Natural killer cell (primary cell): ENCODE measurements at regions not wholly inside any gene's neighbourhood (a gene's known extent, or its start where the extent isn't known, plus 50 kb on each side); places are given as distances from the start of the nearest gene placed in this dataset.

Experiments
- ATAC-seq, 3 donors: fragments of 150-1000 bp in 2 of 3; fragments of 200-7000 bp in 1 of 3; cut with Tn5 transposase; 1 replicate in 1 of 3; 2 replicates in 2 of 3; pipeline ENCODE4 v1.10.0; 2021; ENCODE audit warnings: mild to moderate bottlenecking in 2 of 3, moderate library complexity in 2 of 3
- DNase-seq, 2 donors: peaks; one replicate each; pipeline versions ENCODE4 v3.0.0 to v3.0.0-alpha.2; 2013 to 2021; ENCODE audit warnings: mixed read lengths in 1 of 2
- H3K27ac ChIP-seq: one replicate; pipeline ENCODE4 v1.5.1; 2013; ENCODE audit warnings: mild to moderate bottlenecking, low read length
- H3K27me3 ChIP-seq: one replicate; pipeline ENCODE4 v1.6.1; 2013; ENCODE audit warnings: low read length; ENCODE audit not compliant: control insufficient read depth, insufficient read depth
- H3K36me3 ChIP-seq: one replicate; pipeline ENCODE4 v1.6.1; 2013; ENCODE audit warnings: low read length; ENCODE audit not compliant: control insufficient read depth, insufficient read depth
- H3K4me1 ChIP-seq: one replicate; pipeline ENCODE4 v1.6.1; 2013; ENCODE audit warnings: low read length; ENCODE audit not compliant: control insufficient read depth, insufficient read depth
- H3K4me3 ChIP-seq: one replicate; pipeline ENCODE4 v1.5.1; 2013; ENCODE audit warnings: low read length
- H3K9me3 ChIP-seq: one replicate; pipeline ENCODE4 v1.6.1; 2013; ENCODE audit warnings: low read length; ENCODE audit not compliant: control insufficient read depth, insufficient read depth
- H3K27ac Mint-ChIP-seq, 2 donors: one replicate each; pipeline ENCODE4 v1.8.0; 2022; ENCODE audit warnings: mild to moderate bottlenecking in 2 of 2, mixed read lengths in 2 of 2, moderate library complexity in 1 of 2
- H3K27me3 Mint-ChIP-seq, 2 donors: one replicate each; pipeline ENCODE4 v1.8.0; 2022; ENCODE audit warnings: low read depth in 2 of 2, mixed read lengths in 2 of 2
- H3K36me3 Mint-ChIP-seq: one replicate; pipeline ENCODE4 v1.8.0; 2022; ENCODE audit warnings: mixed read lengths
- H3K4me1 Mint-ChIP-seq, 2 donors: one replicate each; pipeline ENCODE4 v1.8.0; 2022; ENCODE audit warnings: mixed read lengths in 2 of 2
- H3K4me3 Mint-ChIP-seq: one replicate; pipeline ENCODE4 v1.8.0; 2022; ENCODE audit warnings: mild to moderate bottlenecking, moderate library complexity, mixed read lengths
- H3K9me3 Mint-ChIP-seq, 2 donors: one replicate each; pipeline ENCODE4 v1.8.0; 2022; ENCODE audit warnings: mixed read lengths in 2 of 2
- CTCF ChIP-seq: fragments of 200-600 bp; IDR thresholded peaks from one replicate; pipeline ENCODE4 v1.8.0; 2022; ENCODE audit warnings: antibody characterized with exemption
- WGBS: methylation state at CpG from one replicate; pipeline ENCODE4 v1.1.7; 2013; ENCODE audit warnings: missing lambda C conversion rate; ENCODE audit not compliant: insufficient coverage; 5-methylcytosine and 5-hydroxymethylcytosine counted together
- intact Hi-C: fragments of 100-400 bp; cut with micrococcal nuclease; formaldehyde crosslinking; loops from one replicate; pipeline ENCODE4 v1.14.2; 2022

DNA sequence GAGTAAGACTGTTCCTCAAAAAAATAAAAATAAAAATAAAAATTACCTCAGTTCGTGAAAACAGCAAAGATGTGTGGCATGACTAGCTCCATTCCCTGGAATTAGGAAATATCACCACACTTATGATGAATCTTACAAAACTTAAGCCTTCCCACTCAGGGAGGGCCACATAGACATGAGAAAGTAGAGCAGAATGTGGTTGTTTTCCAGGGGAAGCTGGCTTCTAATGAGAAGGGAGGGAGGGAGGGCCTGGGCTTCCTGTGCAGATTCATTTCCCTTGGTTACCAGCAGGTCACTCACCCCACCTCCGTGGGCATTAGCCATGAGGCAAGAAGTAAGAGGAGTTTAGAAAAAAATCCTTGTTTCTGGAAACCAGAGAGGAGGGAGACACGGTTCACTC, 95.9 kb upstream of the RMDN2 start:
- no peak overlapping the region for H3K27ac ChIP-seq
- peak overlapping the region in 1 of 2 donors; percentile 45 for H3K27ac Mint-ChIP-seq
- H3K36me3 ChIP-seq = no peaks in the 10 kb centered on the region
- 46% methylated on average over 2 of the region's 3 CpGs for WGBS
- H3K9me3 Mint-ChIP-seq = no peaks in the 10 kb centered on the region
- peak; percentile 18 to 48 (median 40) for ATAC-seq
- peaks cover 9% of the 10 kb centered on the region for H3K4me1 ChIP-seq
- intact Hi-C loops = no loop called here
- peak in 1 of 2 donors; percentile 9 for DNase-seq
- no peak overlapping the region for H3K4me3 ChIP-seq
- peaks cover 25 to 29% of the 10 kb centered on the region in 2 donors for H3K4me1 Mint-ChIP-seq
- TF ChIP-seq CTCF = no peak
- H3K9me3 ChIP-seq = no peaks in the 10 kb centered on the region
- H3K27me3 Mint-ChIP-seq = no peaks in the 10 kb centered on the region
- no peak overlapping the region for H3K4me3 Mint-ChIP-seq
- H3K27me3 ChIP-seq = no peaks in the 10 kb centered on the region
- no peaks in the 10 kb centered on the region for H3K36me3 Mint-ChIP-seq

DNA sequence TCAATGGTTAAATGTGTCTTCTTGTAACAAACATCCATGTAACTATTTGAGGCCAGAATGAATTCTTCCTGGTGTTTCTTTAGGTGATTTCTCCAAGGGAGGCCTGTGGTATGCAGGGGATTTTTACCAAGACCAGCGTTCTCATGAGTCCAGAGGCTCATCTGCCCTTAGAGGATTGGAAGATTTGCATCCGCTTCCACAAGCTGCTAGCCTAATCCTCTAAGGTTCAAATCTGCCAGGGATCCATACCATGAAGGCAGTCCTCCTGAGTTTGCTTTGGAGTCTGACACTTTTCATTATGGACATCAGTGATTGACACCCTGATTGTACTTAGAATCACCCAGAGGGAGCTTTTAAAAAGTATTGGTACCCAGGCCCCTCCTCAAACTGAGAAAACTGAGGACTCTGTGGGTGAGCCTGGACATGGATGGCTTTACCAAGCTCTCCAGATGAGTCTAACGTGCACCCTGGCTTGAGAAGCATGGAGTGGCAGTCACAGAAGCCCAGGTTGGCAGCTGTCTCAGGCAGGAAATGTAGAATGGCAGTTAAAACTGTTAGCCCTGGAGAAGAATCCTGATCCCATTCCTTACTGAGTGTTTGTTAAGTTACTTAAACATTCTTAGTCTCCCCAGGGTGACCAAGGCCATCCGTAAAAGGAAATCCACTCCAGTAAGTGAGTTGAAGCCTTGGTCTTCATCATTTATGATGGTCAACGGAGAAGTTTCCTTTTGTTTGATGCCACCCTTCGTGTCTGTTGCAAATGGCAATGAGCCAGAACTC, 95.3 kb upstream of the RMDN2 start:
- Mint-ChIP-seq H3K27ac (no peak overlapping the region), H3K36me3 (no peaks in the 10 kb centered on the region), H3K9me3 (no peaks in the 10 kb centered on the region), H3K4me1 (peaks cover 25 to 29% of the 10 kb centered on the region in 2 donors), H3K27me3 (no peaks in the 10 kb centered on the region), H3K4me3 (no peak overlapping the region)
- no peaks in the 10 kb centered on the region for H3K9me3 ChIP-seq
- ATAC-seq (no peak), DNase-seq (no peak)
- no peaks in the 10 kb centered on the region for H3K27me3 ChIP-seq
- no peak overlapping the region for H3K4me3 ChIP-seq
- H3K36me3 ChIP-seq = no peaks in the 10 kb centered on the region
- H3K27ac ChIP-seq = no peak overlapping the region
- no peak for TF ChIP-seq CTCF
- peaks cover 9% of the 10 kb centered on the region for H3K4me1 ChIP-seq
- 40% methylated on average over 6 of the region's 6 CpGs for WGBS
- intact Hi-C loops = no loop called here

DNA sequence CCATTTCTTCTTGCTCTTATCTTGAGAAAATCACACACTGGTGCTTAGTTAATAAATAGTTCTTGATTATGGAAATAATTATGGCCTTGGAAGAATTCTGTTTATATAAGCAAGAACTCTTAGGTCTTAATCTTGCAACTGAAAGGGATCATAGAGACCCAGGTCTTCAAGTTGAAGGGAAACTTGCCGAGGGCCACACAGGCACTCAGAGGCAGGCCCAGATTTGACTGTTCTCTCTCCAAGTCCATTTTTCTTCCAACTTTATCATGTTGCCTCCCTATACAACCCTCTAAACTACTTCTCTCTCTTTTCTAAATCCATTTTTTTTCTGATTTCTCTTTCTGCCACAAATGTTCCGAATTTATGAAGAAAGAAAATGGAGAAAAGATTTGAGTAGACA, 94.5 kb upstream of the RMDN2 start:
- no peaks in the 10 kb centered on the region for H3K27me3 Mint-ChIP-seq
- no peak overlapping the region for H3K4me3 Mint-ChIP-seq
- H3K9me3 Mint-ChIP-seq = no peaks in the 10 kb centered on the region
- 96% methylated on average over 2 of the region's 2 CpGs for WGBS
- intact Hi-C loops = no loop called here
- H3K4me1 Mint-ChIP-seq = peaks cover 25 to 29% of the 10 kb centered on the region in 2 donors
- H3K36me3 Mint-ChIP-seq = no peaks in the 10 kb centered on the region
- H3K4me1 ChIP-seq = peaks cover 9% of the 10 kb centered on the region
- H3K27ac Mint-ChIP-seq = no peak overlapping the region
- H3K27me3 ChIP-seq = no peaks in the 10 kb centered on the region
- DNase-seq (no peak), ATAC-seq (no peak)
- H3K4me3 ChIP-seq = no peak overlapping the region
- no peak overlapping the region for H3K27ac ChIP-seq
- H3K9me3 ChIP-seq = no peaks in the 10 kb centered on the region
- no peaks in the 10 kb centered on the region for H3K36me3 ChIP-seq
- no peak for TF ChIP-seq CTCF
